GM13977 (cell line): ENCODE measurements at regions not wholly inside any gene's neighbourhood (a gene's known extent, or its start where the extent isn't known, plus 50 kb on each side); places are given as distances from the start of the nearest gene placed in this dataset.

Experiments
- DNase-seq: peaks from one replicate; pipeline ENCODE4 v3.0.0; 2012; ENCODE audit warnings: low spot score
- CTCF ChIP-seq: IDR thresholded peaks from 2 replicates; pipeline ENCODE4 v1.5.1; 2012; ENCODE audit warnings: mild to moderate bottlenecking, control low read depth; ENCODE audit not compliant: insufficient read depth; ENCODE audit errors: extremely low read depth, missing control alignments
- in situ Hi-C: fragments of 300-500 bp; cut with MboI; formaldehyde crosslinking; loops from one replicate; pipeline ENCODE4 v1.12.0; 2022; ENCODE audit warnings: low sequenced_read_pairs, low pct_unique_long_range_greater_than_20kb, mixed read lengths, inconsistent platforms; ENCODE audit not compliant: unreplicated experiment

GRCh38 chr14:85732031-85732430 lies 202.1 kb downstream of the FLRT2 start:
- in situ Hi-C loops: no loop called here
- no peak for DNase-seq
- TF ChIP-seq CTCF: no peak

- no peak for DNase-seq
- in situ Hi-C loops: no loop called here
- TF ChIP-seq CTCF: no peak
Measured at GRCh38 chr14:85731186-85731585, 201.2 kb downstream of the FLRT2 start.

- no peak for TF ChIP-seq CTCF
- DNase-seq: no peak
- in situ Hi-C loops: no loop called here
Measured at GRCh38 chr14:85728476-85729065, 198.6 kb downstream of the FLRT2 start.

GRCh38 chr14:85714069-85714468 lies 184.1 kb downstream of the FLRT2 start:
- DNase-seq: no peak

DNA sequence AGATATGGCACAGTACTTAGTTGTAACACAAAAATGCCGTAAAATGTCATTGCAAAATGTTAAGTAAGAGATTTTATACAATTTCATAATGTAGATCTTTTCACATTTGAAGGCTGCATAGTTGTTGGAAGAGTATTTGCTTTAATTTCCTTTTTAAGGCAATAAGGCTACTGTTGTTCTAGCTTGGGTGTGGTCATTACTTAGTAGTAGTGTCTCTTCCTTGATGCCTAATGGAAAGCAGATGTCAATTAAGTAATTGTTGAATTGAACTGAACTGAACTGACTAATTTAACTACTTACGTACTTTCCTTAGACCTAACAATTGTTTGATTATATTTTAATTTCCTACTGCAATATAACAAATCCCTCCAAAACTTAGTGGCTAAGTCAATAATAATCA lies 181.7 kb downstream of the FLRT2 start:
- no peak for DNase-seq
- in situ Hi-C loops: no loop called here
- no peak for TF ChIP-seq CTCF

More at GRCh38 chr14:85714069-85714468, 184.1 kb downstream of the FLRT2 start:
- no peak for TF ChIP-seq CTCF
- in situ Hi-C loops: no loop called here
